ENCODE measurements at regions not wholly inside any gene's neighbourhood (a gene's known extent, or its start where the extent isn't known, plus 50 kb on each side); places are given as distances from the start of the nearest gene placed in this dataset.

DNA sequence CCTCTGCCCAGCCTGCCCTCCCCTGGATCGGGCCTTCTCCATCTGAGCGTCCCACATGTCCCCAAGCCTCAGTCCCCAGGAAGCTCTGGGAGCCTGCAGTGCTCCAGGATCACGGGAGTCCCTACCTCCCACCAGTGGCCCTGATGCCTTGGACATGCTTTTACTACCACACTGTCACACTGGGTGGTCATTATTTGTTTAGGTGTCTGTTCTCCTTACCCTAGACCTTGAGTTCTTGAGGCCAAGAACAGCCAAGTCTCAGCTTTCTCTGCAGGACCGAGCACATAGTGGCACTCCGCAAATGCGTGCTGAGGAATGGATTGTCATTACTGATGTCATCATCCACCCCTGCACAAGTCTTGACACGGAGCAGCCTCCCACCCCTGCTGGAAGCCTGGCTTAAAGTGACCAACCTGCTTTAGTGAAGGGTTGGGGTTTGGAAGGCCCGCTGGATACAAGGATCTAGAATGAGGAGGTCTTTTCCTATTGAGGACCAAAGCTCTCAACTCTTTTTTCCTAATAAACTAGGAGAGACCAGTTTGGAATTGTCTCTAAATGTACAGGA, 132.9 kb upstream of the CRHR1 start:
- Histone ChIP-seq H3K4me1 (ENCODE audit: control insufficient read depth, insufficient read depth, low read length) (no peaks in the 10 kb centered on the region), H3K27me3 (ENCODE audit: control insufficient read depth, insufficient read depth, low read length) (no peaks in the 10 kb centered on the region), H3K27ac (ENCODE audit: low read length) (no peak overlapping the region), H3K4me3 (ENCODE audit: low read depth in 2 of 2, low read length in 2 of 2) (no peak overlapping the region), H3K9me3 (ENCODE audit: control insufficient read depth, insufficient read depth, low read depth, low read length) (no peaks in the 10 kb centered on the region), H3K36me3 (ENCODE audit: control insufficient read depth, insufficient read depth, low read length) (no peaks in the 10 kb centered on the region; the same call in 1 of the 2 replicates)
- intact Hi-C loops (cut with micrococcal nuclease; ENCODE audit: unreplicated experiment) = no loop called here
- POLR2A ChIA-PET = no interaction called here
- ATAC-seq = no peak
- DNase-seq (ENCODE audit: low read depth, low spot score) = no peak
- TF ChIP-seq, protein P1, sequence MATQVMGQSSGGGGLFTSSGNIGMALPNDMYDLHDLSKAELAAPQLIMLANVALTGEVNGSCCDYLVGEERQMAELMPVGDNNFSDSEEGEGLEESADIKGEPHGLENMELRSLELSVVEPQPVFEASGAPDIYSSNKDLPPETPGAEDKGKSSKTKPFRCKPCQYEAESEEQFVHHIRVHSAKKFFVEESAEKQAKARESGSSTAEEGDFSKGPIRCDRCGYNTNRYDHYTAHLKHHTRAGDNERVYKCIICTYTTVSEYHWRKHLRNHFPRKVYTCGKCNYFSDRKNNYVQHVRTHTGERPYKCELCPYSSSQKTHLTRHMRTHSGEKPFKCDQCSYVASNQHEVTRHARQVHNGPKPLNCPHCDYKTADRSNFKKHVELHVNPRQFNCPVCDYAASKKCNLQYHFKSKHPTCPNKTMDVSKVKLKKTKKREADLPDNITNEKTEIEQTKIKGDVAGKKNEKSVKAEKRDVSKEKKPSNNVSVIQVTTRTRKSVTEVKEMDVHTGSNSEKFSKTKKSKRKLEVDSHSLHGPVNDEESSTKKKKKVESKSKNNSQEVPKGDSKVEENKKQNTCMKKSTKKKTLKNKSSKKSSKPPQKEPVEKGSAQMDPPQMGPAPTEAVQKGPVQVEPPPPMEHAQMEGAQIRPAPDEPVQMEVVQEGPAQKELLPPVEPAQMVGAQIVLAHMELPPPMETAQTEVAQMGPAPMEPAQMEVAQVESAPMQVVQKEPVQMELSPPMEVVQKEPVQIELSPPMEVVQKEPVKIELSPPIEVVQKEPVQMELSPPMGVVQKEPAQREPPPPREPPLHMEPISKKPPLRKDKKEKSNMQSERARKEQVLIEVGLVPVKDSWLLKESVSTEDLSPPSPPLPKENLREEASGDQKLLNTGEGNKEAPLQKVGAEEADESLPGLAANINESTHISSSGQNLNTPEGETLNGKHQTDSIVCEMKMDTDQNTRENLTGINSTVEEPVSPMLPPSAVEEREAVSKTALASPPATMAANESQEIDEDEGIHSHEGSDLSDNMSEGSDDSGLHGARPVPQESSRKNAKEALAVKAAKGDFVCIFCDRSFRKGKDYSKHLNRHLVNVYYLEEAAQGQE (IDR thresholded peaks at IDR 0.05; ENCODE audit: insufficient read depth in 1 of 2, low read depth in 2 of 2, low read length in 1 of 2) = no peak
- no peak for TF ChIP-seq TCF7L2 (IDR thresholded peaks at IDR 0.05; ENCODE audit: low read depth, low read length)
- no peak for TF ChIP-seq SIN3A (IDR thresholded peaks at IDR 0.05; ENCODE audit: borderline replicate concordance, insufficient read depth, low read depth, low read length)
- TF ChIP-seq POLR2AphosphoS5 (IDR thresholded peaks at IDR 0.05; ENCODE audit: low read depth, low read length) = no peak
- TF ChIP-seq, protein P2, sequence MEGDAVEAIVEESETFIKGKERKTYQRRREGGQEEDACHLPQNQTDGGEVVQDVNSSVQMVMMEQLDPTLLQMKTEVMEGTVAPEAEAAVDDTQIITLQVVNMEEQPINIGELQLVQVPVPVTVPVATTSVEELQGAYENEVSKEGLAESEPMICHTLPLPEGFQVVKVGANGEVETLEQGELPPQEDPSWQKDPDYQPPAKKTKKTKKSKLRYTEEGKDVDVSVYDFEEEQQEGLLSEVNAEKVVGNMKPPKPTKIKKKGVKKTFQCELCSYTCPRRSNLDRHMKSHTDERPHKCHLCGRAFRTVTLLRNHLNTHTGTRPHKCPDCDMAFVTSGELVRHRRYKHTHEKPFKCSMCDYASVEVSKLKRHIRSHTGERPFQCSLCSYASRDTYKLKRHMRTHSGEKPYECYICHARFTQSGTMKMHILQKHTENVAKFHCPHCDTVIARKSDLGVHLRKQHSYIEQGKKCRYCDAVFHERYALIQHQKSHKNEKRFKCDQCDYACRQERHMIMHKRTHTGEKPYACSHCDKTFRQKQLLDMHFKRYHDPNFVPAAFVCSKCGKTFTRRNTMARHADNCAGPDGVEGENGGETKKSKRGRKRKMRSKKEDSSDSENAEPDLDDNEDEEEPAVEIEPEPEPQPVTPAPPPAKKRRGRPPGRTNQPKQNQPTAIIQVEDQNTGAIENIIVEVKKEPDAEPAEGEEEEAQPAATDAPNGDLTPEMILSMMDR (IDR thresholded peaks at IDR 0.05) = no peak
- BruUV-seq (replicated peaks) = no TSS peak
- in situ Hi-C loops (cut with HindIII; ENCODE audit: low pct_unique_long_range_greater_than_20kb, low sequenced_read_pairs) = no loop called here
- CTCF ChIA-PET = no interaction called here

DNA sequence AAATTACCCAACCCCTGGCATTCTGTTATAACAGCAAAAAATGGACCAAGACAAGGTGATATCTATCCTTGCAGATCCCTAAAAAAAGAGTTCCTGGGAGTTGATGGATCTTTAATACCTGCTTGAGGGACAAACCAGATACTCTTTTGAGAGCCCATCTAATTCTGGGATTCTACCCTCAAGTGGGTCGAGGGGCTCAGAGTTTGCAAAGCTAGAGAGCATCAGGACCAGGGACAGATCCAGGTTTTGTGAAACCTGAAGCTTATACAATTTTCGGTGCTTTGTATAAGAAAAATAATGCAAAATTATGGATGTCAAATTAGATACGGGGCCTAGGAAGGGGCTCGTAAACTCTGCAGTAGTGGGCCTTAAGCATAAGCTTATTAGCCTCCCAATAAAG, 130.5 kb upstream of the CRHR1 start:
- intact Hi-C loops (cut with micrococcal nuclease; ENCODE audit: unreplicated experiment) (no loop called here), in situ Hi-C loops (cut with HindIII; ENCODE audit: low pct_unique_long_range_greater_than_20kb, low sequenced_read_pairs) (no loop called here)
- H3K27me3 ChIP-seq (ENCODE audit: control insufficient read depth, insufficient read depth, low read length) = no peaks in the 10 kb centered on the region
- no peak for ATAC-seq
- H3K36me3 ChIP-seq (ENCODE audit: control insufficient read depth, insufficient read depth, low read length) = no peaks in the 10 kb centered on the region; the same call in 1 of the 2 replicates
- no peaks in the 10 kb centered on the region for H3K9me3 ChIP-seq (ENCODE audit: control insufficient read depth, insufficient read depth, low read depth, low read length)
- BruUV-seq (replicated peaks) = no TSS peak
- no peak overlapping the region for H3K4me3 ChIP-seq (ENCODE audit: low read depth in 2 of 2, low read length in 2 of 2)
- ChIA-PET CTCF (no interaction called here), POLR2A (no interaction called here)
- H3K4me1 ChIP-seq (ENCODE audit: control insufficient read depth, insufficient read depth, low read length) = no peaks in the 10 kb centered on the region
- TF ChIP-seq, protein P1 (IDR thresholded peaks at IDR 0.05; ENCODE audit: insufficient read depth in 1 of 2, low read depth in 2 of 2, low read length in 1 of 2) = peak; percentile 65 to 75; a peak in 3 of 4 replicates
- TF ChIP-seq, protein P2 (IDR thresholded peaks at IDR 0.05) = no peak
- TF ChIP-seq SIN3A (IDR thresholded peaks at IDR 0.05; ENCODE audit: borderline replicate concordance, insufficient read depth, low read depth, low read length) (no peak), TCF7L2 (IDR thresholded peaks at IDR 0.05; ENCODE audit: low read depth, low read length) (no peak), POLR2AphosphoS5 (IDR thresholded peaks at IDR 0.05; ENCODE audit: low read depth, low read length) (no peak)
- no peak overlapping the region for H3K27ac ChIP-seq (ENCODE audit: low read length)
- DNase-seq (ENCODE audit: low read depth, low spot score) = no peak

Measured in Panc1 (cell line).